A549 (cell line): ENCODE measurements at regions not wholly inside any gene's neighbourhood (a gene's known extent, or its start where the extent isn't known, plus 50 kb on each side); places are given as distances from the start of the nearest gene placed in this dataset.

Source experiments
- ATAC-seq, 2 experiments: fragments of 200-7000 bp in 1 of 2; fragments of >200 bp in 1 of 2; cut with Nextera tagmentation in 1 of 2; cut with Tn5 transposase in 1 of 2; 3 replicates each; pipeline versions ENCODE4 v1.8.0 to v1.9.1; 2018 to 2020; ENCODE audit warnings: mild to moderate bottlenecking in 1 of 2, moderate library complexity in 1 of 2
- CTCF ChIA-PET: fragments of 300-600 bp; sonication (Branson Sonifier 250); formaldehyde crosslinking; extraction: SDS; loops from one replicate; lab custom pipeline; 2021; ENCODE audit warnings: antibody characterized with exemption, inconsistent platforms; lab: Yijun Ruan, JAX
- POLR2A ChIA-PET: fragments of 350-600 bp; formaldehyde crosslinking; extraction: SDS; loops from one replicate; lab custom pipeline; 2021; ENCODE audit warnings: antibody characterized with exemption, inconsistent platforms; lab: Yijun Ruan, JAX
- DNase-seq, 2 experiments: peaks; one replicate each; pipeline versions ENCODE4 v3.0.0 to v3.0.0-alpha.2; 2011 to 2016; ENCODE audit warnings: low read depth in 1 of 2, low spot score in 1 of 2
- FAIRE-seq: peaks from 2 replicates; lab custom pipeline; 2011; peaks lifted over from hg19 to GRCh38; lab: Jason Lieb, UNC
- H3K27ac ChIP-seq, 2 experiments: fragments of >200 bp; sonication (Bioruptor Twin); formaldehyde crosslinking; 3 replicates each; pipeline ENCODE4 v1.5.1; 2016 to 2017
- H3K4me1 ChIP-seq: fragments of >200 bp; sonication (Bioruptor Twin); formaldehyde crosslinking; 3 replicates; pipeline ENCODE4 v1.6.1; 2016
- H3K4me2 ChIP-seq: fragments of >200 bp; sonication (Bioruptor Twin); formaldehyde crosslinking; 3 replicates; pipeline ENCODE4 v1.6.1; 2016
- H3K4me3 ChIP-seq: fragments of >200 bp; sonication (Bioruptor Twin); formaldehyde crosslinking; 3 replicates; pipeline ENCODE4 v1.5.1; 2016
- H3K9me3 ChIP-seq: fragments of >200 bp; sonication (Bioruptor Twin); formaldehyde crosslinking; 3 replicates; pipeline ENCODE4 v1.6.1; 2016
- BCL3 ChIP-seq: fragments of >200 bp; sonication (Bioruptor Twin); formaldehyde crosslinking; IDR thresholded peaks from 3 replicates; pipeline ENCODE4 v1.6.1; 2016
- CEBPB ChIP-seq, 2 experiments: fragments of >200 bp in 1 of 2; sonication (Bioruptor Twin) in 1 of 2; formaldehyde crosslinking in 1 of 2; IDR thresholded peaks; 2 replicates each; pipeline ENCODE4 v1.6.1; 2012 to 2016
- EHF ChIP-seq: fragments of 250-450 bp; sonication (Bioruptor Pico); IDR thresholded peaks from 2 replicates; pipeline ENCODE4 v1.5.0; 2020; ENCODE audit warnings: mild to moderate bottlenecking
- ELK1 ChIP-seq: fragments of 150-350 bp; IDR thresholded peaks from 2 replicates; pipeline ENCODE4 v1.6.1; 2014; ENCODE audit warnings: low read depth, mild to moderate bottlenecking, low read length
- EP300 ChIP-seq, 2 experiments: fragments of >200 bp; sonication (Bioruptor Twin); formaldehyde crosslinking; IDR thresholded peaks; 2 replicates in 1 of 2; 3 replicates in 1 of 2; pipeline ENCODE4 v1.6.1; 2016 to 2017
- FOSL2 ChIP-seq, 2 experiments: fragments of 450-650 bp in 1 of 2; fragments of >200 bp in 1 of 2; sonication (Bioruptor Twin) in 1 of 2; formaldehyde crosslinking; IDR thresholded peaks; 2 replicates each; pipeline versions ENCODE4 v1.5.0 to v1.6.1; 2016 to 2020; ENCODE audit warnings: mild to moderate bottlenecking in 1 of 2, moderate library complexity in 1 of 2
- HDAC2 ChIP-seq: fragments of 200-600 bp; sonication (generic); IDR thresholded peaks from 2 replicates; pipeline ENCODE4 v1.6.1; 2016
- HEYL ChIP-seq: fragments of 250-450 bp; sonication (Bioruptor Pico); IDR thresholded peaks from 2 replicates; pipeline ENCODE4 v1.8.0; 2021; ENCODE audit warnings: mild to moderate bottlenecking, moderate library complexity
- HMGXB4 ChIP-seq: fragments of 250-450 bp; sonication (Bioruptor Pico); IDR thresholded peaks from 2 replicates; pipeline ENCODE4 v1.5.0; 2021; ENCODE audit warnings: mild to moderate bottlenecking, moderate library complexity, borderline replicate concordance
- JUN ChIP-seq, 2 experiments: fragments of >200 bp; sonication (Bioruptor Twin); formaldehyde crosslinking; IDR thresholded peaks; 2 replicates in 1 of 2; 3 replicates in 1 of 2; pipeline ENCODE4 v1.6.1; 2016 to 2017
- KDM1A ChIP-seq: fragments of 200-600 bp; sonication (generic); IDR thresholded peaks from 2 replicates; pipeline ENCODE4 v1.6.1; 2016; ENCODE audit warnings: low read depth, mild to moderate bottlenecking
- MAFK ChIP-seq: fragments of 450-650 bp; IDR thresholded peaks from 2 replicates; pipeline ENCODE4 v1.6.1; 2014; ENCODE audit not compliant: partially characterized antibody
- MAZ ChIP-seq: fragments of 150-350 bp; IDR thresholded peaks from 2 replicates; pipeline ENCODE4 v1.6.1; 2014; ENCODE audit warnings: antibody characterized with exemption, low read depth, low read length, borderline replicate concordance
- NPAS2 ChIP-seq: fragments of 250-450 bp; sonication (Bioruptor Pico); IDR thresholded peaks from 2 replicates; pipeline ENCODE4 v1.8.0; 2022; ENCODE audit warnings: mild to moderate bottlenecking, moderate library complexity, borderline replicate concordance
- PHF8 ChIP-seq: fragments of 200-600 bp; sonication (generic); IDR thresholded peaks from 2 replicates; pipeline ENCODE4 v1.6.1; 2016; ENCODE audit warnings: low read depth, mild to moderate bottlenecking, antibody characterized with exemption, moderate library complexity, borderline replicate concordance
- RARB ChIP-seq: fragments of 250-450 bp; sonication (Bioruptor Pico); IDR thresholded peaks from 2 replicates; pipeline ENCODE4 v1.8.0; 2021; ENCODE audit warnings: mild to moderate bottlenecking, moderate library complexity
- RNF2 ChIP-seq: fragments of 200-600 bp; sonication (generic); IDR thresholded peaks from 2 replicates; pipeline ENCODE4 v1.6.1; 2016; ENCODE audit warnings: low read depth, mild to moderate bottlenecking, antibody characterized with exemption, moderate library complexity, borderline replicate concordance
- SMC3 ChIP-seq: fragments of >200 bp; sonication (Bioruptor Twin); formaldehyde crosslinking; IDR thresholded peaks from 3 replicates; pipeline ENCODE4 v1.6.1; 2018; ENCODE audit warnings: inconsistent platforms
- ZC3H11A ChIP-seq: fragments of 450-650 bp; IDR thresholded peaks from 2 replicates; pipeline ENCODE4 v1.6.1; 2014; ENCODE audit warnings: antibody characterized with exemption, mild to moderate bottlenecking
- ZNF302 ChIP-seq: fragments of 250-450 bp; sonication (Bioruptor Pico); IDR thresholded peaks from 2 replicates; pipeline ENCODE4 v1.9.0; 2021; ENCODE audit warnings: inconsistent platforms, mild to moderate bottlenecking, moderate library complexity
- WGBS: methylation state at CpG from one replicate; pipeline ENCODE4 v1.1.6; 2017; ENCODE audit errors: missing lambda C conversion rate; 5-methylcytosine and 5-hydroxymethylcytosine counted together
- TF ChIP-seq, protein P1 (sequence below): fragments of 200-600 bp; sonication (generic); IDR thresholded peaks from 2 replicates; pipeline ENCODE4 v1.6.1; 2016; ENCODE audit warnings: antibody characterized with exemption, mild to moderate bottlenecking, moderate library complexity
- TF ChIP-seq, protein P2 (sequence below): IDR thresholded peaks from 2 replicates; pipeline ENCODE4 v1.6.1; 2012; ENCODE audit warnings: low read depth, borderline replicate concordance

DNA sequence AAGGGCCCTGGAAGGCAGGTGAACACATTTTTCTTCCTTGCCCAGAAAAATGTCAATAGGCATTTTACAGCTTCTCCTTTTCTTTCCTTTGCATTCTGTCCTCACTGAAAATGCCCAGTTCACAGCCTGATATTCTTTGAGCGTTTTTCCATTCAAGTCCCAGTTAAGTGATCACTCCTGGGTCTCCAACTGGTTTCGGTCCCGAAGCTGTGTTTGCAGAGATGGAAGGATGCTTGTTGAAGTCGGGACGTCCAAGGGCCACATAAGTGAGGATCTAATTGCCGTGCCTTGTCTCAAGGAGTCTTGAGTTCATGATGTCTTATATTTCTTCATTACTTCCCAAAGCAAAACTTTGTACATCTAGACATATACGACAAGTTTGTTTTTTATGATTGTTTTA lies 208.7 kb upstream of the PRKCQ start (continued):
- no peak for TF ChIP-seq KDM1A
- TF ChIP-seq, all 56 proteins: peak for 0

DNA sequence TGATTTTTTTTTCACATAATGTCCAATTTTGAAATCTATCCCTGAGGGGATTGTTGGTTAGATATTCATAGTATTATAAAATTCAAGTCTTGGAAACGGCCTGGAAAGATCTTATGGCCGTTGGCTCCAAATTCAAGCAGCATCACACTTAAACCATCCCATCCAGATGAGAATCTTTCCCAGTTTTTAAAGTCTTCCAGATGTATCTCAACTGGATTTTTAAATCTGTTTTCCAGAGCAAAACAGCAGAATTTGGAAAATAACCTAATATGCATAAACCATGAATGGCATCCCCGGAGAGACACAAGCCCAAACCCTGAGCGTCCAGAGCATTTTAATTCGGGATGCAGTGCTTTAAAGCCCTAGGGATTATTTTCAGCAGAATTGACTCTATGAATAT lies 208.2 kb upstream of the PRKCQ start:
- ATAC-seq (no peak), DNase-seq (no peak), FAIRE-seq (no peak)
- Histone ChIP-seq H3K4me1 (peaks cover 21% of the 10 kb centered on the region), H3K4me2 (no peak overlapping the region), H3K9me3 (no peaks in the 10 kb centered on the region), H3K27ac (no peak overlapping the region), H3K4me3 (no peak overlapping the region)
- ChIA-PET POLR2A (no interaction called here), CTCF (interaction anchor here (0.7 to 3.0 kb wide), 5 partner anchors 11 to 629 kb away, joined by 3 to 20 read pairs (median 4); no protein-coding TSS in a partner anchor)
- WGBS: 92% methylated on average over 5 of the region's 5 CpGs
- TF ChIP-seq RARB: no peak
- no peak for TF ChIP-seq ELK1
- TF ChIP-seq MAZ: no peak
- no peak for TF ChIP-seq MAFK
- TF ChIP-seq EP300 (IDR thresholded peaks at IDR 0.05): no peak
- no peak for TF ChIP-seq EHF
- TF ChIP-seq SMC3: no peak

- Histone ChIP-seq H3K4me2 (no peak overlapping the region), H3K4me3 (no peak overlapping the region), H3K27ac (no peak overlapping the region), H3K9me3 (no peaks in the 10 kb centered on the region), H3K4me1 (peaks cover 22% of the 10 kb centered on the region)
- TF ChIP-seq NPAS2 (CRISPR knock-in tag) (no peak), HDAC2 (no peak), HEYL (CRISPR knock-in tag) (no peak), PHF8 (no peak), FOSL2 (IDR thresholded peaks at IDR 0.05) (no peak), FOSL2 (CRISPR knock-in tag; IDR thresholded peaks at IDR 0.05) (no peak)
- TF ChIP-seq, protein P1, sequence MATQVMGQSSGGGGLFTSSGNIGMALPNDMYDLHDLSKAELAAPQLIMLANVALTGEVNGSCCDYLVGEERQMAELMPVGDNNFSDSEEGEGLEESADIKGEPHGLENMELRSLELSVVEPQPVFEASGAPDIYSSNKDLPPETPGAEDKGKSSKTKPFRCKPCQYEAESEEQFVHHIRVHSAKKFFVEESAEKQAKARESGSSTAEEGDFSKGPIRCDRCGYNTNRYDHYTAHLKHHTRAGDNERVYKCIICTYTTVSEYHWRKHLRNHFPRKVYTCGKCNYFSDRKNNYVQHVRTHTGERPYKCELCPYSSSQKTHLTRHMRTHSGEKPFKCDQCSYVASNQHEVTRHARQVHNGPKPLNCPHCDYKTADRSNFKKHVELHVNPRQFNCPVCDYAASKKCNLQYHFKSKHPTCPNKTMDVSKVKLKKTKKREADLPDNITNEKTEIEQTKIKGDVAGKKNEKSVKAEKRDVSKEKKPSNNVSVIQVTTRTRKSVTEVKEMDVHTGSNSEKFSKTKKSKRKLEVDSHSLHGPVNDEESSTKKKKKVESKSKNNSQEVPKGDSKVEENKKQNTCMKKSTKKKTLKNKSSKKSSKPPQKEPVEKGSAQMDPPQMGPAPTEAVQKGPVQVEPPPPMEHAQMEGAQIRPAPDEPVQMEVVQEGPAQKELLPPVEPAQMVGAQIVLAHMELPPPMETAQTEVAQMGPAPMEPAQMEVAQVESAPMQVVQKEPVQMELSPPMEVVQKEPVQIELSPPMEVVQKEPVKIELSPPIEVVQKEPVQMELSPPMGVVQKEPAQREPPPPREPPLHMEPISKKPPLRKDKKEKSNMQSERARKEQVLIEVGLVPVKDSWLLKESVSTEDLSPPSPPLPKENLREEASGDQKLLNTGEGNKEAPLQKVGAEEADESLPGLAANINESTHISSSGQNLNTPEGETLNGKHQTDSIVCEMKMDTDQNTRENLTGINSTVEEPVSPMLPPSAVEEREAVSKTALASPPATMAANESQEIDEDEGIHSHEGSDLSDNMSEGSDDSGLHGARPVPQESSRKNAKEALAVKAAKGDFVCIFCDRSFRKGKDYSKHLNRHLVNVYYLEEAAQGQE: no peak
- ChIA-PET POLR2A (no interaction called here), CTCF (interaction anchor here (0.7 to 3.0 kb wide), 14 partner anchors 11 to 636 kb away, joined by 3 to 20 read pairs (median 5); partner anchors contain the start of gene SFMBT2)
- ATAC-seq: no peak
- no peak for DNase-seq
- no peak for FAIRE-seq
- WGBS: 93% methylated on average over 3 of the region's 3 CpGs
Measured at GRCh38 chr10:6787718-6788117, 207.6 kb upstream of the PRKCQ start.

- H3K4me2 ChIP-seq: peak overlapping the region; percentile 69
- FAIRE-seq: no peak
- DNase-seq: no peak
- ChIA-PET POLR2A (no interaction called here), CTCF (interaction anchor here (0.6 to 3.0 kb wide), 24 partner anchors 8 to 1198 kb away, joined by 3 to 20 read pairs (median 4); partner anchors contain the start of gene SFMBT2)
- 87% methylated on average over 3 of the region's 3 CpGs for WGBS
- H3K4me3 ChIP-seq: no peak overlapping the region; the same call in 2 of the 3 replicates
- H3K9me3 ChIP-seq: no peaks in the 10 kb centered on the region
- H3K27ac ChIP-seq: peak overlapping the region; percentile 8 to 72; a peak in 3 of 6 replicates
- peak; percentile 14 to 28; a peak in 3 of 6 replicates for ATAC-seq
- peaks cover 25% of the 10 kb centered on the region for H3K4me1 ChIP-seq
- TF ChIP-seq ELK1: no peak
- no peak for TF ChIP-seq JUN (IDR thresholded peaks at IDR 0.05)
- TF ChIP-seq CEBPB (IDR thresholded peaks at IDR 0.05): no peak
- TF ChIP-seq ZC3H11A: no peak
- TF ChIP-seq, protein P2, sequence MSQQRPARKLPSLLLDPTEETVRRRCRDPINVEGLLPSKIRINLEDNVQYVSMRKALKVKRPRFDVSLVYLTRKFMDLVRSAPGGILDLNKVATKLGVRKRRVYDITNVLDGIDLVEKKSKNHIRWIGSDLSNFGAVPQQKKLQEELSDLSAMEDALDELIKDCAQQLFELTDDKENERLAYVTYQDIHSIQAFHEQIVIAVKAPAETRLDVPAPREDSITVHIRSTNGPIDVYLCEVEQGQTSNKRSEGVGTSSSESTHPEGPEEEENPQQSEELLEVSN: no peak
- no peak for TF ChIP-seq BCL3
- no peak for TF ChIP-seq HMGXB4 (CRISPR knock-in tag)
- no peak for TF ChIP-seq RNF2
- TF ChIP-seq ZNF302: no peak
Measured at GRCh38 chr10:6787091-6787490, 207.0 kb upstream of the PRKCQ start.
